Glomerular endothelial cell (primary cell): ENCODE measurements at regions not wholly inside any gene's neighbourhood (a gene's known extent, or its start where the extent isn't known, plus 50 kb on each side); places are given as distances from the start of the nearest gene placed in this dataset.

Experiments used
- DNase-seq: peaks from one replicate; pipeline ENCODE4 v3.0.0-alpha.2; 2011; ENCODE audit warnings: low read depth, low spot score; ENCODE audit errors: extremely low read depth

GRCh38 chr2:5751873-5752482 lies 59.8 kb downstream of the SOX11 start:
- DNase-seq = no peak

DNA sequence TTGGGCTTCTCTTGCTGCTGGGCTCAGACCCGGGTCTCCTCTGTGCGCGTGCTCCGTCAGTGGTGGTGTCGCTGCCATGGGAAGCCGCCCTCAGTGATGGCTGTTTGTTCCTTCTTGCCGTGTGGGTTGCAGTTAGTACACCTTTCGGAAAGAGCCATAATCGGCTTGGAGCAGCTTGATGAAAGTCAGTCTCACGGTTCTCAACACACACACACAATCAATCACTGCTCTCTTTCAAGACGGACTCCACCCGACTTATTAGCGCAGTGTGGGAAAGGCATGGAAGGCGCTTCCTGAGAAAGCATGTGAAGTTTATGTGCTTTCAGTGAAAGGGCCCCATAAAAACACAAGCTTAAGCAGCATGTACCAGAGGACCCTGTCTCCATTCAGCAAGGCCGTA lies 64.1 kb downstream of the SOX11 start:
- no peak for DNase-seq

GRCh38 chr2:5758346-5758745 lies 66.2 kb downstream of the SOX11 start:
- DNase-seq = no peak

DNA sequence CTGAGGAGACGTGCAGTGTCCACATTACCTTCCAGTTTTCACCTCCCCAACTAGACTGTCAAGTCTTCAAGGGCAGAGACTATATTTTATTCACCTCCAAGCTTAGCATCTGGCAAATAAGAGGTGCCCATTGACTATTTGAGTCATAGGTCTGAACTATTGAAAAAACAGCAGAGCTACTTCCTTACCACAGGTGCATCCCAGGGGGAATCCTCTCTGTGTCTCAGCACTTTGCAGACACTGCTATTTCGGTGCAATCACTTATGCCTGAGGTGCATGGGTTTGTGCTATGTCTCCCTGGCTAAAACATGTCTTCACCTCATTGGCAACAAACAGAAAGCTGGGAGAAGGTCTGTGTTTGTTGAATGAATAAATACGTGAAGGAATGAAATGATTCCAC lies 67.8 kb downstream of the SOX11 start:
- no peak for DNase-seq

GRCh38 chr2:5763531-5763930 lies 71.3 kb downstream of the SOX11 start:
- no peak for DNase-seq

DNA sequence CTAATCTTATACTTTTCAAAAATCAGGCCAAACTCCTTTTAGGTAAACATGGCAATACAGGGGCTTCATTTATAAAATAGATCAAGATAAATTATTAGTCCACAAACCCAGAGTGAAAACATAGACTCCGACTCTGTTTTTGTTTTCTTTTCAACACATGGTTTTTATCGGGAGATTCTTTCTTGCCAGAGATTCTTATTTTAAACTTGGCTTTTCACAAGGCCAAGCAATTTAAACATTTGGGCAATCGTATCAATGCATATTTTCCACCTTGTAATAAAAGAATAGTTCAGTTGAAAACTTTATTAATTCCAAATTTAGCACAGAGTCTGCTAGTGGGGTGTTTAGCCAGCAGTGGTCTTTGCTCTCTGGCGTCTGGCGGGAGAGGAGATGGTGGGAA lies 71.9 kb downstream of the SOX11 start:
- DNase-seq = no peak

GRCh38 chr2:5766056-5766455 lies 73.9 kb downstream of the SOX11 start:
- no peak for DNase-seq

- DNase-seq = no peak
Observed at GRCh38 chr2:5766561-5766960, 74.4 kb downstream of the SOX11 start.

DNA sequence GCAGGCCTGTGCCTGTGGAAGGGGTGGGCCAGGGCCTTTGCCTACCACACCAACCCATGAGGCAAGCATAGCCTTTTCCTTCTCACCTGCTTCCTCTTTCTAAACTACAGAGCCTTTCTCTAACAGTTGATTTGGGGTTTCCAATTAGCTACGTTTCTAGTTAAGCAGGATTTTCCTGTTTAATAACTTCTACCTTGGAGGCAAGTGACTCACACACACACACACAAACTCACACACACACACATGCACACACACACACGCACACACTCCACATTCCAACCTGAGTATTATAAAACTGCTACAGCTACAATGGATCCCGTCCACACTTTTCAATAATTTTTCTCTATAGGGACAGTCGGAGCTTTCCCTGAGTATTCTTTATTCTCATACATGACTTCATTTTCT lies 84.9 kb downstream of the SOX11 start:
- DNase-seq = no peak

GRCh38 chr2:5781679-5782078 lies 89.5 kb downstream of the SOX11 start:
- DNase-seq = no peak

DNA sequence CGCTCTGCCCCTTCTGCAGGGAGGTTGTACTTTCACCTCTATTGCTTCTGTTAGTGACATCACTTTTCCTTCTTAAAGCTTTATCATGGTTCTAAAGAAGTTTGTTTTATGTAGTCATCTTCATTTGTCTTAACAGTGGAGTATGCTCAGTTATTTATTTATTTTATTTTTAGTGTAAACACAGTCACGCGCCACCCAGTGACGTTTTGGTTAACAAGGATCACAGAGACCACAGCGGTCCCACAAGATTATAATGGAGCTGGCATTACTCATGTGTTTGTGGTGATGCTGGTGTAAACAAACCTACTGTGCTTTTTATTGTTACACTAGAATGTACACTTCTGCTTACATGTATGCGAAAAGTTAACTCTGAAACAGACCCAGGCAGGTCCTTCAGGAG lies 89.9 kb downstream of the SOX11 start:
- DNase-seq = no peak

GRCh38 chr2:5788447-5788846 lies 96.3 kb downstream of the SOX11 start:
- DNase-seq = no peak

DNA sequence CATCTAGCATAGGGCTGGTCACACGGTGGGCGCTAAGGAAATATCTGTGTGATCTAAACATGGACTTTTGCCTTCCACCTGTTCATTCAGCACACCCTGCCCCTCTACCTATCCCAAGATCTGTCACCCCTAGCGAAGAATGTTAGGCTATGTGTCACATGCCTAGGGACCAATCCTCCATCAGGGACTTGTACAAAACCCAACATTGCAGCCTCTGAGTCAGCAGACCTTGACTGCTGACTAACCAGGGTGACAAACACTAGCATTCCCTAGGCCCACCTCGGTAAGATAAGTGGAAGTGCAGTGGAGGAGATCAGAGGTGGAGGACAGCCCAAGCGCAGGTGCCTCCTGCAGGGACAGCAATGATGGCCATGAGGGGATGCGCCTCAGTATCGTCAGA lies 99.2 kb downstream of the SOX11 start:
- no peak for DNase-seq

DNA sequence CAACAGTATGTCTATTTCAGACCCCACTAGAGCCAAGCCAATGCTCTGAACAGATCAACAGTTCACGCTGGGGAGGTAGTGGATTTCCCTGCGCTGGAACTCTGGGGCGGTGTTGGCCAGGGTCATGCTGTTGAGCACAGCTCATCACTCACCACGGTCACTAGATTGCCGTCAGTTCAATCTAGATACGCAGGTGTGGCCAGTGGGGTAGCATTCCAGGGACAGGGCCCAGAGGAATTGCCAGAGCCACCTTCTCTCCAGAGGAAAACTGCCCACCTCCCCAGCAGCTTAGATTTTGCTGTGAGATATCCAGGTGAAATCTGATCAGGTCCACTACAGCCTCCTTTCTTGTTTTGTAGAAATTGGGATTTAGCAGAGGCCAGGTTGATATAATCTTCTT lies 101.8 kb downstream of the SOX11 start:
- no peak for DNase-seq

DNA sequence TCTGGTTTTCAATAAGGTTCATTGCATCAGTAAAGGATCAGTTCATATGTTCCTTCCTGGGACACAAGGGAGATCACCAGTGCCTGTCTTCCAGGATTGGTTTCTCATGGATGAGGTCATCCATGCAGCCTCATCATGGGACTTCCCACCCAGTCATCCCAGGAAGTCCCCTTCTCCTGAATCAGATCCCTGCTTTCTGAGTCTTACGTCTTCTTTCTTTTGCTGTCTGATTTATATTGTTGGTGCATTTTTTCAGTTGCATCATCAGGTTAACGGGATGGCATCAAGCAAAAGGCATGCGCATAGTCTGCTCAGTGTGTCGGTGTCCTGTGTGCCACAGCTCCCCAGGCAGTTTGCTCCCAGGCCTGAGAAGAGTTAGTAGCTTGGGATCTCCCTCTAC lies 105.9 kb downstream of the SOX11 start:
- DNase-seq = no peak

- DNase-seq = no peak
Observed at GRCh38 chr2:5799348-5799747, 107.2 kb downstream of the SOX11 start.

DNA sequence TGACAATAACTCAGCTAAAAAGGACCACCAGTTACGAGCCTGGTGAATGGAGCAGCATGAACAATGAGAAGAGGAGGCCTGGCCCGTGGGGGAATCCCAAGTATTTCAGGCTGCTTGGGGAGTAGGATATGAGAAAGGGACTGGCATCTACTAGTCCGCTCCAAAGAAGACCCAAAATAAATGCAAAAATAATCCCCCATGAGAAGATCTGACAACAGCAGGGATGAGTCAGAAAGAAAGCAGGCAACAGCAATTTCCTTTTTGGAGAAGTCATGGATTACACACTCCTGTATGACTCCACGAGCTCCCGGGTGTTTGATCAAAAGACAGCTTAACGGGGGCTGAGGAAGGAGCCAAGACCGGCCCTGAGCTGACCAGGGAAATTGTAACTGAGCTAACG lies 111.4 kb downstream of the SOX11 start:
- DNase-seq = no peak

GRCh38 chr2:5818961-5819600 lies 126.9 kb downstream of the SOX11 start:
- no peak for DNase-seq

- no peak for DNase-seq
Observed at GRCh38 chr2:5824126-5824525, 131.9 kb downstream of the SOX11 start.

- DNase-seq = no peak
Observed at GRCh38 chr2:5825686-5826085, 133.5 kb downstream of the SOX11 start.

- DNase-seq = no peak
Observed at GRCh38 chr2:5826979-5827655, 134.9 kb downstream of the SOX11 start.

GRCh38 chr2:5834501-5834900 lies 142.3 kb downstream of the SOX11 start:
- no peak for DNase-seq
